ENCODE measurements at regions not wholly inside any gene's neighbourhood (a gene's known extent, or its start where the extent isn't known, plus 50 kb on each side); places are given as distances from the start of the nearest gene placed in this dataset.

- DNase-seq, result no peak
- Histone ChIP-seq H3K9me3 (no peaks in the 10 kb centered on the region), H3K27me3 (no peaks in the 10 kb centered on the region), H3K4me3 (no peak overlapping the region), H3K4me1 (no peaks in the 10 kb centered on the region), H3K27ac (no peak overlapping the region), H3K36me3 (no peaks in the 10 kb centered on the region), H3K9ac (ENCODE audit: low read depth in 2 of 2, low read length in 2 of 2) (no peak overlapping the region)
- intact Hi-C loops (cut with DNase I), result no loop called here
- TF ChIP-seq CTCF (IDR thresholded peaks at IDR 0.05), result no peak
Observed at GRCh38 chr16:55971447-55971846, 96.3 kb upstream of the CES5A start.

- no peaks in the 10 kb centered on the region for H3K27me3 ChIP-seq
- H3K27ac ChIP-seq, result no peak overlapping the region
- no peak for TF ChIP-seq CTCF (IDR thresholded peaks at IDR 0.05)
- H3K9ac ChIP-seq (ENCODE audit: low read depth in 2 of 2, low read length in 2 of 2), result no peak overlapping the region
- intact Hi-C loops (cut with DNase I), result no loop called here
- H3K36me3 ChIP-seq, result no peaks in the 10 kb centered on the region
- no peaks in the 10 kb centered on the region for H3K9me3 ChIP-seq
- no peak for DNase-seq
- no peaks in the 10 kb centered on the region for H3K4me1 ChIP-seq
- no peak overlapping the region for H3K4me3 ChIP-seq
Observed at GRCh38 chr16:55968221-55968620, 93.0 kb upstream of the CES5A start.

- no peak overlapping the region for H3K9ac ChIP-seq (ENCODE audit: low read depth in 2 of 2, low read length in 2 of 2)
- TF ChIP-seq CTCF (IDR thresholded peaks at IDR 0.05), result no peak
- H3K9me3 ChIP-seq, result no peaks in the 10 kb centered on the region
- no peaks in the 10 kb centered on the region for H3K27me3 ChIP-seq
- H3K27ac ChIP-seq, result no peak overlapping the region
- H3K4me3 ChIP-seq, result no peak overlapping the region
- H3K4me1 ChIP-seq, result no peaks in the 10 kb centered on the region
- DNase-seq, result no peak
- H3K36me3 ChIP-seq, result no peaks in the 10 kb centered on the region
- intact Hi-C loops (cut with DNase I), result no loop called here
Observed at GRCh38 chr16:55964923-55965475, 89.8 kb upstream of the CES5A start.

GRCh38 chr16:55955845-55956244 is 80.7 kb upstream of the CES5A start:
- DNase-seq, result no peak
- Histone ChIP-seq H3K9ac (ENCODE audit: low read depth in 2 of 2, low read length in 2 of 2) (no peak overlapping the region), H3K36me3 (no peaks in the 10 kb centered on the region), H3K4me1 (no peaks in the 10 kb centered on the region), H3K27me3 (no peaks in the 10 kb centered on the region), H3K4me3 (no peak overlapping the region), H3K9me3 (no peaks in the 10 kb centered on the region), H3K27ac (no peak overlapping the region)
- intact Hi-C loops (cut with DNase I), result no loop called here
- TF ChIP-seq CTCF (IDR thresholded peaks at IDR 0.05), result no peak

- TF ChIP-seq CTCF (IDR thresholded peaks at IDR 0.05), result no peak
- intact Hi-C loops (cut with DNase I), result no loop called here
- no peaks in the 10 kb centered on the region for H3K4me1 ChIP-seq
Observed at GRCh38 chr16:55955424-55955823, 80.3 kb upstream of the CES5A start.

More at GRCh38 chr16:55955424-55955823, 80.3 kb upstream of the CES5A start:
- H3K27me3 ChIP-seq, result no peaks in the 10 kb centered on the region
- H3K9me3 ChIP-seq, result no peaks in the 10 kb centered on the region
- H3K9ac ChIP-seq (ENCODE audit: low read depth in 2 of 2, low read length in 2 of 2), result no peak overlapping the region
- no peak for DNase-seq
- H3K4me3 ChIP-seq, result no peak overlapping the region
- H3K36me3 ChIP-seq, result no peaks in the 10 kb centered on the region
- H3K27ac ChIP-seq, result no peak overlapping the region

Data from colonic mucosa (tissue), 4 donors.